Uterus (tissue), 2 donors: ENCODE measurements at regions not wholly inside any gene's neighbourhood (a gene's known extent, or its start where the extent isn't known, plus 50 kb on each side); places are given as distances from the start of the nearest gene placed in this dataset.

ENCODE experiments used
- POLR2A ChIP-seq, 2 donors: fragments of 450-650 bp; IDR thresholded peaks; one replicate each; pipeline ENCODE4 v1.6.1; 2016; ENCODE audit warnings: antibody characterized with exemption in 2 of 2, mild to moderate bottlenecking in 1 of 2, moderate library complexity in 1 of 2
- TF ChIP-seq, protein P1 (sequence below), 4 experiments: fragments of 200-600 bp in 2 of 4; fragments of 450-650 bp in 2 of 4; sonication (generic) in 2 of 4; IDR thresholded peaks; one replicate each; pipeline ENCODE4 v1.5.1; 2016 to 2019; ENCODE audit warnings: antibody characterized with exemption in 4 of 4, mild to moderate bottlenecking in 2 of 4, moderate library complexity in 1 of 4

DNA sequence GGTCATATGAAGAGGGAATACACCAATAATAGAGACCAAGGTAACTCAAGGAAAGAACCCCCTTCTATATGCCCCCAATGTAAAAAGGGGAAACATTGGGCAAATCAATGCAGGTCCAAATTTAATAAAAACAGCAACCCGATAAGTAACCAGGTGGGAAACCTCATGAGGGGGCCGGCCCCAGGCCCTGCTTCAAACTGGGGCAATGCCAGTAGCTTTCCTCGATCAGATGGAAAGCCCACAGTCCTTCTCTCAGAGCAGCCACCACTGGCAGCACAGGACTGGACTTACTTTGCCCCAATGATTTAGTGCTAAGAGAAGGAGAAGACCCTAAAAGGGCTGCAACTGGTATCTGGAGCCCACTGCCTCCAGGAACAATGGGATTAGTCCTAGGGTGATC is 65.6 kb upstream of the ASCC3 start:
- TF ChIP-seq, protein P1, sequence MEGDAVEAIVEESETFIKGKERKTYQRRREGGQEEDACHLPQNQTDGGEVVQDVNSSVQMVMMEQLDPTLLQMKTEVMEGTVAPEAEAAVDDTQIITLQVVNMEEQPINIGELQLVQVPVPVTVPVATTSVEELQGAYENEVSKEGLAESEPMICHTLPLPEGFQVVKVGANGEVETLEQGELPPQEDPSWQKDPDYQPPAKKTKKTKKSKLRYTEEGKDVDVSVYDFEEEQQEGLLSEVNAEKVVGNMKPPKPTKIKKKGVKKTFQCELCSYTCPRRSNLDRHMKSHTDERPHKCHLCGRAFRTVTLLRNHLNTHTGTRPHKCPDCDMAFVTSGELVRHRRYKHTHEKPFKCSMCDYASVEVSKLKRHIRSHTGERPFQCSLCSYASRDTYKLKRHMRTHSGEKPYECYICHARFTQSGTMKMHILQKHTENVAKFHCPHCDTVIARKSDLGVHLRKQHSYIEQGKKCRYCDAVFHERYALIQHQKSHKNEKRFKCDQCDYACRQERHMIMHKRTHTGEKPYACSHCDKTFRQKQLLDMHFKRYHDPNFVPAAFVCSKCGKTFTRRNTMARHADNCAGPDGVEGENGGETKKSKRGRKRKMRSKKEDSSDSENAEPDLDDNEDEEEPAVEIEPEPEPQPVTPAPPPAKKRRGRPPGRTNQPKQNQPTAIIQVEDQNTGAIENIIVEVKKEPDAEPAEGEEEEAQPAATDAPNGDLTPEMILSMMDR (IDR thresholded peaks at IDR 0.05), result no peak
- no peak for TF ChIP-seq POLR2A (IDR thresholded peaks at IDR 0.05)
